Retinal pigment epithelial cell (primary cell): ENCODE measurements at regions not wholly inside any gene's neighbourhood (a gene's known extent, or its start where the extent isn't known, plus 50 kb on each side); places are given as distances from the start of the nearest gene placed in this dataset.

ENCODE experiments used
- DNase-seq: peaks from one replicate; pipeline ENCODE4 v3.0.0-alpha.2; 2010; ENCODE audit warnings: low read depth
- H3K4me3 ChIP-seq: 2 replicates; pipeline ENCODE4 v1.5.1; 2011; ENCODE audit warnings: mild to moderate bottlenecking, low read length, control low read depth, moderate library complexity
- TF ChIP-seq, protein P1 (sequence below): conservative IDR thresholded peaks from 2 replicates; pipeline ENCODE4 v1.5.1; 2011; ENCODE audit warnings: low read depth, low read length, control low read depth, inconsistent platforms

DNA sequence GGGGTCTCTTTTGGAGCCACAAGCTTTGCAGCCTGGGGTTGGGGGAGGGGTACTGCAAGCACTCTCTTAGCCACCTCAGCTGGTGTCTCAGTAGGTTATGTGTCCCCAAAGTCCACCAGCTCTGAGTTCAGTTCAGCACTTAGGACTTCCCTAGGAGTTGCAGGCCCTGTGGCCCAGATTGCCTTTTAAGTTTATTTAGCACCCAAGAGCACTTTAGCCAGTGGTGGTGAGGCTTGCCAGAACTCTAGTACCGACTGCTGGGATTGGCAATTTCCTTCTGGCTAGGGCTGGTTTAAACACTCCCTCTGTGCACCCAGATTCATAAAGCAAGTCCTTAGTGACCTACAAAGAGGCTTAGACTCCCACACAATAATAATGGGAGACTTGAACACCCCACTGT is 489.9 kb upstream of the RPS6KA3 start:
- TF ChIP-seq, protein P1, sequence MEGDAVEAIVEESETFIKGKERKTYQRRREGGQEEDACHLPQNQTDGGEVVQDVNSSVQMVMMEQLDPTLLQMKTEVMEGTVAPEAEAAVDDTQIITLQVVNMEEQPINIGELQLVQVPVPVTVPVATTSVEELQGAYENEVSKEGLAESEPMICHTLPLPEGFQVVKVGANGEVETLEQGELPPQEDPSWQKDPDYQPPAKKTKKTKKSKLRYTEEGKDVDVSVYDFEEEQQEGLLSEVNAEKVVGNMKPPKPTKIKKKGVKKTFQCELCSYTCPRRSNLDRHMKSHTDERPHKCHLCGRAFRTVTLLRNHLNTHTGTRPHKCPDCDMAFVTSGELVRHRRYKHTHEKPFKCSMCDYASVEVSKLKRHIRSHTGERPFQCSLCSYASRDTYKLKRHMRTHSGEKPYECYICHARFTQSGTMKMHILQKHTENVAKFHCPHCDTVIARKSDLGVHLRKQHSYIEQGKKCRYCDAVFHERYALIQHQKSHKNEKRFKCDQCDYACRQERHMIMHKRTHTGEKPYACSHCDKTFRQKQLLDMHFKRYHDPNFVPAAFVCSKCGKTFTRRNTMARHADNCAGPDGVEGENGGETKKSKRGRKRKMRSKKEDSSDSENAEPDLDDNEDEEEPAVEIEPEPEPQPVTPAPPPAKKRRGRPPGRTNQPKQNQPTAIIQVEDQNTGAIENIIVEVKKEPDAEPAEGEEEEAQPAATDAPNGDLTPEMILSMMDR: no peak
- DNase-seq: no peak
- H3K4me3 ChIP-seq: no peak overlapping the region

DNA sequence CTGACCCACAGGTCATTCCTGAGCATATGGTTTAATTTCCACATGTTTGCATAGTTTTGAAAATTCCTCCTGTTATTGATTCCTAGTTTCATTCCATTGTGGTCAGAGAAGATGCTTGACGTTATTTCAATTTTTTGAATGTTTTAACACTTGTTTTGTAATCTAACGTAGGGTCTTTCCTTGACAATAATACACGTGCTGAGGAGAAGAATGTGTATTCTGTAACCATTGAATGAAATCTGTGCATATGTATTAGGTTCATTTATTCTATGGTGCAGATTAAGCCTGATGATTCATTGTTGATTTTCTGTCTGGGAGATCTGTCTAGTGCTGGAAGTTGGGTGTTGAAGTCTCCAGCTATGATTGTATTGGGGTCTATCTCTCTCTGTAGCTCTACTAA is 486.4 kb upstream of the RPS6KA3 start:
- no peak overlapping the region for H3K4me3 ChIP-seq
- TF ChIP-seq, protein P1: no peak
- no peak for DNase-seq

DNA sequence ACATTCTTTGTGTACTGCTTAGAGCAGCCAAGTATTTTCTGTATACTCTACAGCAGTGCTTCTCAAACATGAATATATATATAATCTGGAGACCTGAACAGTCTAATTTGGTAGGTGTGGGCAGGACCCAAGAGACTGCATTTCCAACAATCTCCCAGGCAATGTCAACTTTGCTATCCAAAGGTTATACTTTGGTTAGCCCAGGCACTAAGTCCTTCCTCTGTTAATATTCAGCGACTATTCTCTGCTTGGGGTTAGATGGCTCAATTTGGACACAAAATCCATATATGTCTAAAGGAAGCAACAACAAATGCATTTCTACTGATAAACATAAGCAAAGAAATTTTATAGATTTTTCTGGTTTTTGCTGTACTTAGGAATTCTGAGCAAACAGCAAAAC is 480.0 kb upstream of the RPS6KA3 start:
- TF ChIP-seq, protein P1: no peak
- H3K4me3 ChIP-seq: no peak overlapping the region
- no peak for DNase-seq

DNA sequence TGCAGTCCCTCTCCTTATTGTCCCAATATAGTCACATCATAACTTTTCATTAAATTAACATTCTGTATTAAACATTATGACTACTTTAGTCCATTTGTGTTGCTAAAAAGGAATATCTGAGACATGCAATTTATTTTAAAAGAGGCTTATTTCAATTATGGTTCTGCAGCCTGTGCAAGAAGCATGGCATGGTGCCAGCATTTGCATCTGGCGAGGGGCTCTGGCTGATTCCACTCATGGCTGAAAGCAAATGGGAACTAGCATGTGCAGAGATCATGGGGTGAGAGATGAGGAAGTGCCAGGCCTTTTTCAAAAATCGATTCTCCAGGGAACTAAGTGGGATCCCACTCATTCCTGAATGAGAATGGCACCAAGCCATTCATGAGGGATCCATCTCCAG is 476.3 kb upstream of the RPS6KA3 start:
- H3K4me3 ChIP-seq: no peak overlapping the region
- DNase-seq: no peak
- TF ChIP-seq, protein P1: no peak

DNA sequence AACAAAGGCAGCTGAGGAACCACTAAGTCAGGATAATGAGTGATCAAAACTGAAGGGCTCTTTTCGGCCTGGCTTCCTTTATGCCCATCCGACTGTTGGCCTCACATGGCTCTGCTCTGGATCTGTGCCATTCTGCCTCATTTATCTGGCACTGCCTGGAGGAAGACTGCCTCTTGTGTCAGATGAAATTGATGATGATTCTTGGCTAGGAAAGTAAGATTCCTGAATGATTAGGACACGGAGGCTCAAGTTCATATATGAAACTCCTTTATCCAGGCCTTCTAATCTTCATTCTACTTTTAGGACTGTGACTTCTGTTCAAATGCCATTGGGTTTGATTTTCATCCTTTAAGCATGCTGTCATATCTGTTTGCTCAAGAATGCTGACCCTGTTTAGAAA is 475.4 kb upstream of the RPS6KA3 start:
- TF ChIP-seq, protein P1: no peak
- DNase-seq: no peak
- no peak overlapping the region for H3K4me3 ChIP-seq

DNA sequence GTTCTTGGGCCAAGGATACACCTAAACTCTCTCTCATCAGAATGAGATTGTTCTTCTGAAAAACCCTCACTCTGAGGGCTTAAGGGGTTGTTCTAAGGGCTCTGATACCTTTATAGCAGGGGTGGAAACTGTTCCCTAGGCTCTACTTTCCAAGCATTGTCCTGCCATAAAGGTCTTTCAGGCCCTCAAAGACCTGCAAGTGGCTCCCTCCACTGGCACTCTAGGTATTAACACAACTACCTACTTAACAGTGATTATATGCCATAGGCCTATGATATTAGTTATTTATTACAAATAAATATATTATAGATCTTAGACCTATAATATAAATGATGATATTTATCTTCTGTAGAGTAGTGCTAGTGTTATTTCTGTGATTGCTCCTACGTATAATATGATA is 473.7 kb upstream of the RPS6KA3 start:
- TF ChIP-seq, protein P1: no peak
- DNase-seq: no peak
- H3K4me3 ChIP-seq: no peak overlapping the region

DNA sequence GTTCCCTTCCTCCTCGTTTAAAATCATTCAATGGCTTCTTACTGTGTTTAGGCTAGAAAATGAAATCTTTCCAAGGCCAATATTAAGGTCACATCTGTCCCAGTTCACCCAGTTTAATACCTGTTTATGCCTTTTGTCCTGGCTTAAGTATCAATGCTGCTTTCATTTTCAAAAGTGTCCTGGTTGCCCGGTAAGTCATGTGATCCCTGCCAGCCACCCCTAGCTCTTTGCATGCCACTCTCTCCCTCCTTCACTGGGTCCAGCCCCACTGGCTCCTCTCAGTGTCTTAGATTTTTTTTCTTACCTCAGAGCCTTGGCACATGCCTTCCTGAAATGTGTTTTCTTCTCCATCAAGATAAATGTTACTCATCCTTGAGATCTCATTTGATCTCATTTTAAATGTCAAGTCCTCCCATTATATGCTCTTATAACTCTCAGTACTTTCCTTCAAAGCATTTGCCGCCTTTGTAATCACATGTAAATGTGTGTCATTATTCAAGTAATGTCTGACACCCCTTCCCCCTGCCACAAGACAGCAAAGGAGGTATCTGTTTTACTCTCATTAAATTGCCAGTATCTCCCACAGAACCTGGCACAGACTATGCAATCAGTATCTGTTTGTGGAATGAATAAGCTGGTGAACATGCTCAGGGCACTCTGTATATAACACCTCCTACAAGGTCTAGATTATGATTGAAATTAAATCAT is 472.5 kb upstream of the RPS6KA3 start:
- TF ChIP-seq, protein P1: no peak
- DNase-seq: no peak
- no peak overlapping the region for H3K4me3 ChIP-seq
